Stimulated activated CD8-positive, alpha-beta memory T cell treated with anti-CD3 and anti-CD28 coated beads, Interleukin-2, amount 100 ng/mL, for 48 hours (primary cell): ENCODE measurements at regions not wholly inside any gene's neighbourhood (a gene's known extent, or its start where the extent isn't known, plus 50 kb on each side); places are given as distances from the start of the nearest gene placed in this dataset.

ENCODE experiments used
- DNase-seq, 2 donors: peaks; one replicate each; pipeline ENCODE4 v3.0.0-alpha.2; 2020; ENCODE audit warnings: low read depth in 2 of 2

DNA sequence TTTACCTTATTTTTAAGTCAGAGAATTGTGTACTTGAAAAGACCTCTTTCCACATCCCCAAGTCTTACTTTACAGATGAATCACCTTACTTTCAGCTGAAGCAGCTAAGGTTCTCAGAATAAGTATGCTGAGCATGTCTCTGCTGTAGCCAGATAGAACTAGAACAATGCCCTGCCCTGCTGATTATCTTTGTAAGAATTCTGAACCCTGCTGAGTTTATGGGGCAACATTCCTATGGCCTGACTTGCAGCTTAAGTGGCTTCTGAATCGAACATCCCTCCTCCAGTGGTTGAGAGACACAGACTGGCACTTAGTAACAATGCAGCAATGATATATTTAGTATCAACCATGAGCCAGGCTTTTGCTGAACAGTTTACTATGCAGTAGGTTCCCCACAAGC lies 592.0 kb upstream of the WWC1 start:
- DNase-seq, result no peak

GRCh38 chr5:167701051-167701450 lies 590.4 kb upstream of the WWC1 start:
- no peak for DNase-seq

DNA sequence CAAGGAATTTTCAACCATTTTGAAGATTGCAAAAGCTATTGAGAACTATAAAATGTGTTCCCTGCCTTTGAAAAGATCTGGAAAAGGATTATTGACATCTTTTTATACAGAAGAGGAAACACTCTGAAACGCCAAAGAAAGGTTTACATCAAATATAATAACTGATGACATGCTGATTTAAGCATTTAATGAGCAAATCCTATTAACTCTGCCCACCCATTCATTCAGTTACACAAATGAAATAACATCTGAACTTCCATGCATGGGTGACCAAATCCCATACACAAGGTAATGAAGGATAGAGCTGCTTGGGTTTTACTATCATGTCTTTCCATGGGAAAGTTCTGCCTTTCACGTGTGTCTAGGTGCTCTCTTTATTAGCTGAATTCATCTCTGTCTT lies 589.4 kb upstream of the WWC1 start:
- DNase-seq, result no peak

DNA sequence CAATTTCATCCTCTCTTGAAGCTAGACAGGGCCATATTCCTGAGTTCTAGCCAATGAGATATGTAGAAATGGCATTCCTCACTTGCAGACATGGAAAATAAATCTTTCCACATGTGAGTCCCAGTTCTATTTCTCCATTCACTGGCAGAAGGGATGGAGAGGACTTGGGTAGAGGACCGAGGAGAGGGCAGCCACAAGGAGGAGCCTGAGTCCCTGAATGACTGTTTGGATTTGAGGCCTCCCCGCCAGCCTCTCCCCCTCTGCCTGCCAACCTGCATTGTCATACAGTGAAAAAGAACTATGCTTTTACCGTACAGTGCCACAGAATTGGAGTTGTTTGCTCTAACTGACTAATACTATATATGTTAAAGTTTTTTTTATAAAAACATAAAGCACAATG lies 583.0 kb upstream of the WWC1 start:
- no peak for DNase-seq

- DNase-seq, result no peak
Observed at GRCh38 chr5:167709625-167710024, 581.8 kb upstream of the WWC1 start.

- DNase-seq, result no peak
Observed at GRCh38 chr5:167710444-167711073, 580.9 kb upstream of the WWC1 start.

DNA sequence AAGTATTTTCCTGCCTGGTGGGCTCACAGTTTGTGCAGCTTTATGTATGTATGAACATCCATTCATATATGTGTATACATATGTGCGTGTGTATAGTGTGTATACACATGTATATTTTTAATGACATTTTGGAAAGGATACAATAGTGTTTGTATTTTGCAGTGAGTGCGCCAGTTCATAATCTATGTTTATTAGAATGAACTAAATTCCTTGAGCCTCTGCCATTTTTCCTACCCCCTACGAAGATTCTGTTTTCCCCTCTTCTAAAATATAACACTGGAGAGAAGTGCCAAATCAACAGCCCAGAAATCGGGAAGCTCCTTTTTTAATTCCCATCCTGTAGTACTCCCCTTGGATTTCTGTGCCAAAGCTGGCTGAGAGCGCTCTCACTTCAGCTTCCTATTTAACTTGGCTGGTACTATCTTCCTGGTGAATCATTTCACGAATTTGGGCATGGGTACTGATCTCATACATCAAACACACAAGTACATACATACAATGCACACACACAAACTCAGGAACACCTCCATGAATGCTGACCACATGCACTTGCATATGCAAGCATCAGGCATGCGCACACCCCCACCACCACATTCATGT lies 578.4 kb upstream of the WWC1 start:
- DNase-seq, result no peak

DNA sequence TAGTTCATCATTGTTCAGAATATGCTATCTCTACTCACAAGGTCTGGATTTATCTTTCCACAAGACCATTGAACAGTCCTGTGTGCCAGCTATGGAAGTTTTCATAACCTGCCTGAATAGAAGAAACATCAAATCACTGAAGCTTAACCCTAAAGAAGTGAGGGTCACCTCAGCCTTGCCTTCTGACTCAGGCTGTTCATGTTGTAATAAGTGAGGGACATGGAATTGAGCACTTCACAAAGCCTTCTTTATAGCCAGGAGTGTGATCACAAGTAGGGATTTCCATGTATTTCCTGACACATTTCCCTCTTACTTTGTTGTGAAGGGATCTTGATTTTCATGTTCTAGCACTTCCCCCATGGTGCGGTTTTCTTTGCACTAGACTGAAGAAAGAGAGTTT lies 577.5 kb upstream of the WWC1 start:
- DNase-seq, result no peak

DNA sequence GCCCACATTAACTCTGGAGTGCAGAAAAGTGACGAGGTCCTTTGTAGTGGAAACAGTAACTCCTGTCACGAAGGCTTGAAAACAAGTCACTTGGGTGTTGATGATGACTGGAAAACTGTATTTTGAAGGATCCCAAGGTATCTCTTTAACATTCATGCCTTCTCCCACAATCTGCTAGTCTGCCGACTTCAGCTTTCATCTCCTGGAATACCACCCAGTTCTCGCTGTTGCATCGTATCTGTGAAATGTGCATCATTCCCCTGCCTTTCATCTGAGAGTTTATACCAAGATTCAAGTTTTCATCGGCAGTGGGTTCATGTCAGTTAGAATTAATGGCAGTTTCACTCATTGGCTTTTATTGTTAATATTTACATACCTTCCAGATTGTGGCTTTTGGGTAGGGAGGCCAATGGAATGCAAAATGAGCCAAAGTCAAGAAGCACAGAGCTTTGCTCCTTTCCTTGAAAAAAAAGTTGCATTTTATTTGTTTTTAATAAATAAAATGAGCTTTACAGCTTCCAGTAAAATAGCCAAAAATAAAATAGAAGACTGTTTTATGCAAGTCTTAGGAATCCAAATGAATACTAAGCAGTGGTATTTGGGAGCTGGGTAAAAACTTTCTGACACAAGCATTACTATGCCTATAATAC lies 575.2 kb upstream of the WWC1 start:
- no peak for DNase-seq

DNA sequence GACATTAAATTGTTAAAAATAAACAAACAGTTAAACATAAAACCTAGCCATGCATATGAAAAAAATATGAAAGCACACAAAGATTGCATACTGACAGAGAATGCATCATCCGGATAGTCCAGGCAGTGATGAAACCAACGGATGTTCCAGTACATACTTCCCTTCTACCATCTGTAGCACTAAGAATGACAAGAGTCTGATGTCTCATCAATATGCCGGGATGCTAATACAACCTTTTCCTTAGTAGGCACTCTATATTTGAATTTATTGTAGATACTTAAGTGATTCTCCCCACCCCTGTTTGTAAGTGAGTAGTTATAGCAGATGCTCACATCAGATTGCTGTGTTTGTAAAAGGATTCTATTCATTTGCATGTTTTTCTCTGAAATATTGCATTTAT lies 571.2 kb upstream of the WWC1 start:
- no peak for DNase-seq

DNA sequence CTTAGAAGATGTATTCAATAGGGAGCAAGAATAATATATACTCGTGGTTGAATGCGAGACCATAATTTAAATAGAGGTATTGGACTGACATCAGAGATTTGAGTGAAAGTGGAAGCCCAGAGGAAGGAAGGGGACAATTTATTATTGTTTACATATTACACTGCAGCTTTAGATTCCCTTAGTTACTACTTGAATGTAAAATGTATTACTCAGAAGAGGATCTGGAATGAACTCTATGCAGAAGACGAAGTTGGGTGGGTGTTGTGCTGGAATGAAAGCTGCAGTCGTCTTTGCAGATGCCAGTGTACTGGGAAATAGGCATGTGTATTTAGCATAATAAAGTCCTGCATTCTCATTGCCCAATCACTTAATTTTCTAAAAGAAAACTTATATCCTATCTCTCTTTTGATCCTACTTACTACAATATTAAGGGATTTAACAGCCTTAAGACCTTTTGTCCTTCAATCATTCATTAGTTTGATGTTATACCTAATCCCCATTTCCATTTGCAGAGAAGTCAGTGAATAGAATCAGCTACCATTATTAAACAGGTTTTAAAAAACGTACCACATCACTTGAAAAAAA lies 570.7 kb upstream of the WWC1 start:
- DNase-seq, result no peak

DNA sequence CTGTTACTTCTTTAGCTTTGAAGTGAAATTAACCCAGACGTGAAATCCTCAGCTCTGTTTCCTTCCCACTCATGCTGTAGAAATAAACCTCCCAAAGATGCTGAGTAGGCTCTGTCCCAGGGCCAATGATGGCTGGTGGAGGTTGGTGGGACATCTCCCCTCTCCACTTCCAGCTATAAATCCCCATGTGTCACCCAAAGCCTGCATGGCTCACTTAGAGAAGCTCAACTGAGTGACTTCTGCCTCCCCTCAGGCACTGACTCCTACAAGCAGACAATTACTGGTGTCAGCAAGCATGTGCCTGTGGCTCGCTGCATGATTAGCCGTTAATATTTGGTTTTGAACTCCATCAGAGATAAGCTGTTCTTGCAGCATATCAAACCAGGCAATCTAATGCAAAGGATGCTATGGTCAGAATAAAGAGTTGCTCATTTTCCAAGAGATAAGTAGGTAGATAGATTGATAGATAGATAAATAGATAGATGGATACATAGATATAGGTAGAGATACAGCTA lies 569.5 kb upstream of the WWC1 start:
- DNase-seq, result no peak

- peak; percentile 19 to 43 for DNase-seq
Observed at GRCh38 chr5:167723254-167723871, 568.1 kb upstream of the WWC1 start.

DNA sequence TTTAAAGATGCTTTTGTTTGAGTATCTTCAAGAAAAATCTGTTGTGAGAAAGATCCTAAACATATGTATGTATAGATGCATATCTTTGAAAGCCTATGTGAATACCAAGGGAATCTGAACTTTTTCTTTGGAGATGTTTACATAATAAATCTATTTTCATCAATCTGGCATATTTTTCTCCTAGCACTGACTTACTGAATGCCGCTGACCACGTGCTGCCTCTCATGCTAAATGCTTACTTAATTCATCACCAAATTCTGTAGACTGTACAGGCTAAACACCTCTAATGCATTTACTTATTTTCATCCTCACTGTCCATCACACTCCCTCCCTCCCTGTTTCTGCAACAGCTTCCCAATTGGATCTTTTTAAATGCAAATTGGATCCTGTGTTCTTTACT lies 566.2 kb upstream of the WWC1 start:
- DNase-seq, result no peak

- DNase-seq, result no peak
Observed at GRCh38 chr5:167725741-167726140, 565.7 kb upstream of the WWC1 start.

- DNase-seq, result no peak
Observed at GRCh38 chr5:167726642-167727041, 564.8 kb upstream of the WWC1 start.

- DNase-seq, result no peak
Observed at GRCh38 chr5:167730121-167730520, 561.3 kb upstream of the WWC1 start.

DNA sequence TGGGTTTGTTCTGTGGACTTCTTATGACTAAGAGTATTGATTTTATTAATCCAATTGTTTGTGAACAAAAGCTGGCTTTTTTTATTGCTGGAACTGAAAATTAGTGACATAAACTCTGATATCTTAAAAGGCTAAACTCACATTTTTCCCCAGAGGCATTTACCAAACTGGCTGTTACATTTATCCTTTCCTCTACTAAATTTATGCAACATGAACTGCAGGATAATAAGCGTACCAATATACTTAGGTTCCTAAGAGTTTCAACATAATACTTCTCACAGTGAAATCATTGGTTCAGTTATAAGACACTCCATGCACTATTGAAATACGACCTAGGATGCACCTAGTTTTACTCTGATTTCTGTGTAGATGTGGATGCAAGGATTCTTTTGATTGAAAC lies 560.8 kb upstream of the WWC1 start:
- DNase-seq, result no peak

DNA sequence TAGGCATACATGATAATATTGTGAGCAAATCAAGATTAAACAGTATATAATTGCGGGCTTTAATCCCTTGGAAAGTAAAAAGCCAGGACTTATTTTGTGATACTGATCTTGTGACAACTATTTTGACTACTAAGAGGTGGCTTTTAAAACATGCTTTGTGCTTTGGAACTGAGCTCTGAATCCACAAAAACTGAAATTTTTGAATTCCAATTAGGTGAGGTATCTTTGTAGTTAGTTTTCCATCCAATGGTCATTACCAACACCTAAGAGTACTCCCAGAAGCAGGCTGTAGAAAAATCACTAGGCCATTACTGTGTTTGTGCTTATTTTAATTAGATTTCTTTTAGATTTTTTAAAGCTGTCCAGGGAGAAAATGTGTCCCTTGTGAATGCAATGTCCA lies 559.5 kb upstream of the WWC1 start:
- no peak for DNase-seq

DNA sequence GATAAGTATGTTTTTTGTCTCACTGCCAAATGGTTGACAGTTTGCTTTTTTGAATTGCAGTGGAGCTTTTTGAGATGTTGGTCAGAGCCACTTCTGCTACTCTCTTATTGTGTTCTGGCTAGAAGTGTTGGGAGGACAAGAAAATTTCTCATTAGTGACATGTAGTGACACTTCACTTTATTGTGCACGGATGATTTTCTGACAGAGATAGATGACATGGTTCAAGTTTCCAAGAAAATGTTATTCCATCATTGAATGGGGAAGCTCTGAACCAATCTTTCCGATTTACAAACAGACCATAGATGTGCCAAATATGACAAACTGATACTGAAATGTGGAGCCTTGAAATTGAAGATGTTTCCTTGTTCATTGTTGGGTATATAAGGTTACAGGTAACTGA lies 558.9 kb upstream of the WWC1 start:
- no peak for DNase-seq

- no peak for DNase-seq
Observed at GRCh38 chr5:167736992-167737391, 554.5 kb upstream of the WWC1 start.

DNA sequence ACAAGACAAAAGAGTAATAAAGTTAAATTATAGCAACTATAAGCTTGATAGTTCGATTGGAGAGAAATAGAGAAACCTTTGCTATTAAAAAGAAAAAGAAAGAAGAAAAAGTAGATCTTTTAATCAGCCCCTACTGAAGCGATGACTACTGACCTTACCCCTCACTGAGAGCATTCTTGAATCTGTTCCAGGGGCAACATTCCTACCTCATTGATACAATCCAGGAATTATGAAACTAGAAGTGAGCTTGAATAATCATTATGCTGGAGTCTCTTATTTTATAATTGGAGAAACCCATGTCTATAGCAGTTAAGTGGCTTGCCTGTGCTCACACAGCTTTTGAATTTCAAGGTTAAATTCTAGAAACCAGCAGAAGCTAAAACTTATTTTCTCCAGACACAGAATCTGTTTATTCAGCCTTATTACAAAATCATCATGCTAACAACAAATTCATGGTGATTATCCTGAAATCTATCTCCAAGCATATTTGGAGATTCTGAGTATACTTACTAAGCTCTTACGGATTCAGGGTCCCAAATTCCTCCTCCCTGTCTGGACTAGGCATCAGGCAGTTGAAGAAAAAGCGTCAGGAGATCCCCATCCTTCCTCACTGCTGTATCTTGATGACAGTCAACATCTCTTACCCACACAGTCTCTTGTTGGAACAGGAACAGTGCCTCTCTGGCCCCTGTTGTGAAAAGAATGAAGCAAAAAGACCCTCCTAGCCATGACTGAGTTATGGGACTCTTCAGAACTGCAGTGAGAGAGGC lies 547.6 kb upstream of the WWC1 start:
- DNase-seq, result no peak
